Gastroesophageal sphincter (tissue), 3 donors: ENCODE measurements at regions not wholly inside any gene's neighbourhood (a gene's known extent, or its start where the extent isn't known, plus 50 kb on each side); places are given as distances from the start of the nearest gene placed in this dataset.
"Not testable (repeated sequence)": the region's sequence is repeated elsewhere in the genome, so short reads cannot be mapped to it uniquely, and the experiment has no call there.

ENCODE experiments used
- CTCF ChIP-seq, 4 experiments: fragments of 200-600 bp in 2 of 4; fragments of 450-650 bp in 2 of 4; sonication (generic) in 1 of 4; IDR thresholded peaks; one replicate each; pipeline ENCODE4 v1.5.1; 2017 to 2019; ENCODE audit warnings: antibody characterized with exemption in 4 of 4, mild to moderate bottlenecking in 2 of 4, moderate library complexity in 2 of 4
- POLR2A ChIP-seq, 2 donors: fragments of 450-650 bp; IDR thresholded peaks; one replicate each; pipeline ENCODE4 v1.6.1; 2017; ENCODE audit warnings: antibody characterized with exemption in 2 of 2, mild to moderate bottlenecking in 2 of 2, moderate library complexity in 1 of 2
- POLR2AphosphoS5 ChIP-seq: sonication (generic); formaldehyde crosslinking; IDR thresholded peaks from one replicate; pipeline ENCODE4 v1.6.1; 2017; ENCODE audit warnings: antibody characterized with exemption

GRCh38 chr17:27094179-27094578 lies 199.7 kb upstream of the WSB1 start:
- TF ChIP-seq CTCF (IDR thresholded peaks at IDR 0.05); POLR2AphosphoS5; POLR2A (IDR thresholded peaks at IDR 0.05): not testable (repeated sequence)
